GM19023 (cell line): ENCODE measurements at regions not wholly inside any gene's neighbourhood (a gene's known extent, or its start where the extent isn't known, plus 50 kb on each side); places are given as distances from the start of the nearest gene placed in this dataset.
"Not testable (repeated sequence)": the region's sequence is repeated elsewhere in the genome, so short reads cannot be mapped to it uniquely, and the experiment has no call there.

Experiments used
- ATAC-seq: cut with Tn5 transposase; IDR thresholded peaks from one replicate; pipeline ENCODE4 v1.9.1; 2021; ENCODE audit warnings: mild to moderate bottlenecking, moderate library complexity; ENCODE audit not compliant: unreplicated experiment

- no peak for ATAC-seq
Observed at GRCh38 chr1:194860248-194861201, 1674.1 kb upstream of the B3GALT2 start.

DNA sequence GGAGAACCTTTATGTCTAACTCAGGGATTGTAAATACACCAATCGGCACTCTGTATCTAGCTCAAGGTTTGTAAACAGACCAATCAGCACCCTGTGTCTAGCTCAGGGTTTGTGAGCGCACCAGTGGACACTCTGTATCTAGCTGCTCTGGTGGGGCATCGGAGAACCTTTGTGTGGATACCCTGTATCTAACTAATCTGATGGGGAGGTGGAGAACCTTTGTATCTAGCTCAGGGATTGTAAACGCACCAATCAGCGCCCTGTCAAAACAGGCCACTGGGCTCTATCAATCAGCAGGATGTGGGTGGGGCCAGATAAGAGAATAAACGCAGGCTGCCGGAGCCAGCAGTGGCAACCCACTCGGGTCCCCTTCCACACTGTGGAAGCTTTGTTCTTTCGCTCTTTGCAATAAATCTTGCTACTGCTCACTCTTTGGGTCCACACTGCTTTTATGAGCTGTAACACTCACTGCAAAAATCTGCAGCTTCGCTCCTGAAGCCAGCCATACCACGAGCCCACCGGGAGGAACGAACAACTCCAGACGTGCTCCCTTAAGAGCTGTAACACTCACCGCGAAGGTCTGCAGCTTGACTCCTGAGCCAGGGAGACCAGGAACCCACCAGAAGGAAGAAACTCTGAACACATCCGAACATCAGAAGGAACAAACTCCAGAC lies 1673.2 kb upstream of the B3GALT2 start:
- ATAC-seq = not testable (repeated sequence)

DNA sequence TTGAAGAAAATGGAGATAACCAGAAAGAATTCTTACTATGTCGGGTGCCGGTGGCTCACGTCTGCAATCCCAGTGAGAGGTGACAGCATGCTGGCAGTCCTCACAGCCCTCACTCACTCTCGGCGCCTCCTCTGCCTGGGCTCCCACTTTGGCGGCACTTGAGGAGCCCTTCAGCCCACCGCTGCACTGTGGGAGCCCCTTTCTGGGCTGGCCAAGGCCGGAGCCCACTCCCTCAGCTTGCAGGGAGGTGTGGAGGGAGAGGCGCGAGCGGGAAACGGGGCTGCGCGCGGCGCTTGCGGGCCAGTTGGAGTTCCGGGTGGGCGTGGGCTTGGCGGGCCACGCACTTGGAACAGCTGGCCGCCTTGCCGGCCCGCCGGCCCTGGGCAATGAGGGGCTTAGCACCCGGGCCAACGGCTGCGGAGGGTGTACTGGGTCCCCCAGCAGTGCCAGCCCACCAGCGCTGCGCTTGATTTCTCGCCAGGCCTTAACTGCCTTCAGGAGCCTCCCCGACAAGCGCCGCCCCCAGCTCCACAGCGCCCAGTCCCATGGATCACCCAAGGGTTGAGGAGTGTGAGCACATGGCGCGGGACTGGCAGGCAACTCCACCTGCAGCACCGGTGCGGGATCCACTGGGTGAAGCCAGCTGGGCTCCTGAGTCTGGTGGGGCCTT lies 1672.5 kb upstream of the B3GALT2 start:
- not testable (repeated sequence) for ATAC-seq

GRCh38 chr1:194857413-194857812 lies 1671.0 kb upstream of the B3GALT2 start:
- ATAC-seq = no peak

DNA sequence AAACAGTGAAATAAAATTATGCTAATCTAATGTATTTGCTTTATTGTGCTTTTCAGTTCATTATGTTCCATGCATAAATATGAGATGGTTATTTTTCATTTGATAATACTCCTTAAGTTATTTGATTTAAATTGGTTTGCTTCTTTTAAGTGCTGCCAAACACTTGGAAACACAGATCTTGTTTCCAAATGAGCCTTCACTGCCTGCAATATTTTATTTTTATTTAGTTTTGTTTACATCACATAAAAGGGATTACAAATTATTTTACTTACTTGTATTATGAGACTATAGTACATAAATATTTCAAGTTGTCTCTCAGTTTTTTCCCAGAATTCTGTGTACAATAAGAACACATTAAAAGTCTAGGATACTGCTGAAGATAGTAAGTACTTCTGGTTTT lies 1662.4 kb upstream of the B3GALT2 start:
- no peak for ATAC-seq

DNA sequence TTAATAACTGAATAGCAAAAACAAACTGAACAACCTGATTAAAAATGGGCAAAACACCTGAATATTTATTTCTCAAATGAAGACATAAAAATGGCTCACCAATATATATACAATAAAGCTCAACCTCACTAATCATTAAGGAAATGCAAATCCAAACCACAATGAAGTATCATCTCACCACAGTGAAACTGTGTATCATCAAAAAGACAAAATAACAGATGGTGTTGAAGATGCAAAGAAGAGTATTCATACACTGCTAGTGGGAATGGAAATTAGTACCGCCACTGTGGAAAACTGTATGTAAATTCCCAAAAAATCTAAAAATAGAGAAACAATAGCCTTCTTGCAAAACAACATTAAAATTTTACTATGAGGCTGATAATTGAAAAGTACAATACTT lies 1660.1 kb upstream of the B3GALT2 start:
- ATAC-seq = peak; percentile 85

DNA sequence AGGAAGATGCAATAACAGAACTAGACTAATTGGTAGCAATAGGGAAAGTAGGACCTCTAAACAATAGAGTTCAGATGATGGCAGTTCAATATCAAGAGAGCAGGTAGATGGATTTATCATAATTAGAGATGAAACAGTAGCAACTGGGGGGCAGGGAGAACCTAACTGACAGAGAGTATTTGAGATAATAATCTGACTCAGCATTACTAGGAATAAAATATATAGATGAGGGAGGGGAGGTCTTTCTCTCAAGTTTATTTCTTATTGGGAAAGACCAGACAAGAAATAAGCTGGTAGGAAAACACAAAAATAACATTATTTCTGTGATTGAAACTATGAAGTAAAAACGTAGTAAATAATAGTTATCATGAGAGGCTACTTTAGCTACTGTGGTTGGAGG lies 1656.7 kb upstream of the B3GALT2 start:
- no peak for ATAC-seq

DNA sequence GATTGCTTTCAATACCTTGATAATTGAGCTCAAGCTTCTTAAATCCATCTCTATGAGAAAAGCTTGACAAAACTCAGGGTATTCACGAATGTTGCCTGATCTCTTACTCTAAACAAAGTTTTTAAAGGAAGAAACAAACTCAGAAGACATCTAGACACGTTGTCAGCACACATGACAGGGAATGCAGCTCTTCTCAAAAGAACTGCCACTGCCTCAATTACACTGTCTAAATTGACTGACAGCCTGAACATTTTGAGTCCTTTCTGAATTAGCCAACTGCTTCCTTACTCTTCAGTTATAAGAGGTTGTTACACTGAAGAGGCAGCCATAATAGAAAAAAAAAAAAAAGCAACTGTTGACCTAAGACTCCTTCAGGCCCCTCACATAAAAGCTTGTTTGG lies 1646.7 kb upstream of the B3GALT2 start:
- ATAC-seq = no peak

- not testable (repeated sequence) for ATAC-seq
Observed at GRCh38 chr1:194831595-194831994, 1645.2 kb upstream of the B3GALT2 start.

- ATAC-seq = peak; percentile 83
Observed at GRCh38 chr1:194830387-194830786, 1644.0 kb upstream of the B3GALT2 start.

GRCh38 chr1:194829492-194829891 lies 1643.1 kb upstream of the B3GALT2 start:
- ATAC-seq = no peak

GRCh38 chr1:194825382-194825781 lies 1639.0 kb upstream of the B3GALT2 start:
- no peak for ATAC-seq

GRCh38 chr1:194821091-194821490 lies 1634.7 kb upstream of the B3GALT2 start:
- ATAC-seq = no peak

GRCh38 chr1:194818674-194819073 lies 1632.3 kb upstream of the B3GALT2 start:
- ATAC-seq = no peak

- ATAC-seq = no peak
Observed at GRCh38 chr1:194816859-194817258, 1630.4 kb upstream of the B3GALT2 start.

GRCh38 chr1:194813096-194813495 lies 1626.7 kb upstream of the B3GALT2 start:
- ATAC-seq = no peak

DNA sequence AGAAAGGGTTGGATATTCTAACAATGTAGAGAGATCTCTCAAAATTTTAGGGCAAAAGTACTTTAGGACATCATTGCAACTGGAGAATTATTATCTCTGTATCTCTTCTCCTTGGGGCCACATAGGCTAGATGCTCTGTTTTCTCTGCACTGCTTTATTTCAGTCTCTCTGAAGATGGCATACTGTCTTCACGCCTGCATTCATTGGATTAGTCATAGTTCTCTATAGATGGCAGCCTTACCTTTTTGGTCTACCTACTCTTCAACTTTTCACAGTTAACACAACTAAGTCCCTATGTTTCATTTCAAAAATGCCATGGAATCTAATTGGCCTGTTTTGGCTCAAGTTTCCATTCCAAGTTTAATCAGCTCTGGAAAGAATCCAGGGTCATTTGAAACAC lies 1623.3 kb upstream of the B3GALT2 start:
- ATAC-seq = no peak

- no peak for ATAC-seq
Observed at GRCh38 chr1:194809215-194809614, 1622.8 kb upstream of the B3GALT2 start.

- no peak for ATAC-seq
Observed at GRCh38 chr1:194807530-194808220, 1621.3 kb upstream of the B3GALT2 start.

DNA sequence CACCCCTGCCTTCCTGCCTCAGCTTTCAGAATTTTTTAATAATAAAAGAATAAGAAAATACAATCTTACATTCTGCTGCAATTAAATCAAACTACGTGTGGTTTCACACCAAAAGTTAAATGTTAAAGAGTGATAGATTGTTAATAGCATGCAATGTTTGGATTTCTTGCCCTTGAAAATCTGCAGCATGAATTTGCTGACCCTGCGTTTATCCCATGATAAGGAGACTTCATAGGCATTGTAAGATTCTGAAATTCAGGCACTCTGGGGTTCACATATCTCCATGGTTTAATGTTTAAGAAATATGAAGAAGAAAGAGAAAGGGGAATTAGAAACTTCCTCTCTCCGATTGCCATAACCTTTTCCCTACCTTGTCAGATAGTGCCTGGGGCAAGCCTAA lies 1616.2 kb upstream of the B3GALT2 start:
- ATAC-seq = no peak
